ENCODE measurements at regions not wholly inside any gene's neighbourhood (a gene's known extent, or its start where the extent isn't known, plus 50 kb on each side); places are given as distances from the start of the nearest gene placed in this dataset.
A peak's percentile ranks its signal among the peaks of the same experiment; 100 is the strongest.
"Not testable (repeated sequence)": the region's sequence is repeated elsewhere in the genome, so short reads cannot be mapped to it uniquely, and the experiment has no call there.

DNA sequence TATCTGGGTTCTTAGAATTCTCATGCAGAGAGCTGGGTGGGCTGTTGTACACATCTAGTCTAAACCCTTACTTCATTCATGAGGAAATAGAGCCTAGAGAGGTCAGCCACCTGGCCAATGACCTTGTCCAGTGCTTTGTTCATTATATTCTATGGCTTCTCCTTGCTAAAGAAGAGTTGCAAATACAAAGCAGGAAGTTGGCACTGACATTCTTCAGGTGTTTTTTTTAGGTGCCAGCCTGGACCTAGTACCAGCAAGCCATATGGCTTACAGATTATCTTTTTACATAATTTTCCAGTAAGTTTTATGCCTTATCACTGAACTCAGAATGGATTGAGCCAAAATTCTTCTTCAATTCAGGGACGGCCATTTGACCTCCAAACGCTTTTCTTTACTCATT, 54.7 kb upstream of the PGM2 start:
- DNase-seq (ENCODE audit: low spot score), result no peak

DNA sequence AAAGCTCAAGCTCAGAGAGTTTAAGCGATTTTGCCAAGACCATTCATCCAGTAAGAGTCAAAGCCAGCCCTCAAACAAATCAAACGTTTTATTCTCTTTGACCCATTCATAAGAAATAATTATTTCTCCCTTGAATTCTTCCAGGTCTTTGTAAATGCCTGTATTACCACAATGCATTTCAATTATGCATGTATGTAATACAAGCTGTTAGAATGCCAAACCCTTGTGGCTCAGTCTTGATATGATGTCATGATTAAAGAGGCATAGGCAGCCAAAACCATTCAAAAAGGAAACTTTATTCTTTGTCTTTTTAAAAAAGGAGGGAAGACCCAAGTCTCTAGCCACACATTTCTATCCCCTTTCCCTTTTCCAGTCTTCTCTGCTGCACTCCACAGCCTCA, 56.5 kb upstream of the PGM2 start:
- no peak for DNase-seq (ENCODE audit: low spot score)

DNA sequence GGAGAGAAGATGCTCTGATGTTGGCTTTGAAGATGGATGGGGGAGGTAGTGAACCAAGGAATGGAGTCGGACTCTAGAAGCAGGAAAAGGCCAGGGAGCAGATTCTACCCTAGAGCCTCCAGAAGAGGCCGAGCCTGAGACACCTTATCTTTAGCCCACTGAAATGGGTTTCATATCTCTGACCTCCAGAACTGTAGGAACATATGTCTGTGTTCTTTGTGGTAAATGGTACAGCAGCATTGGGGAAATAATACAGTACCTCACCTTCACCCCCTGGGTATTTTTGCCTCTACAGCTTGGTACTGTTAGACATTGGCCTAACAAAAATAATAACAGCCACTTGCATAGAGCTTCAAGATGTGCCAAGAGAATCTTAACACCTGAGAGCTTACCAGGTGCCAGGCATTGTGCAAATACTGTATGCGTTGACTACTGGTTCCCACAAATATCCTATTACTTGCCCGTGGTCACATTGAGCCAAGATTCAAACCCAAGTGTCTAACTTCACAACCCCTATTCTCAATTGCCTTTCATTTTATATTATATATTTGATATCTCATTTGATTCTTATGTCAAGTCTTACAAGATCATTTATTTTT, 57.0 kb upstream of the PGM2 start:
- DNase-seq (ENCODE audit: low spot score), result no peak

DNA sequence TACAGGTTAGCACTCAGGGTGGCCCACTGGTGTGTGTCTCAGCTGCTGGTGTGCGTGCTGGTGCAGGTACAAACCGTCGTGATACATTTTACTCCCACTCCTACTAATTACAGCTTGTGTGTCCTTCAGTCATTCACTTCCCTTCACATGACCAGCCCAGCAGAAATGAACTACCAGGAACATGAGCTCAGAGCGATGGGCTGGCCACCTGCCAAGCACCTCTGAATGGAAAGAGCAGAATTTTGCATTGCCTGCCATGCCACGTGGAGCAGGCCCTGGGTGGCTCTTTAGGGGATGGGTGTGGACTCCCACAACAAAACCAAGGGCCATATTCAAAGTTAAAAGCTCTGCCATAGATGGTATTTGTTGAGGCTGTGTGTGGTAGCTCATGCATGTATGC, 58.9 kb upstream of the PGM2 start:
- DNase-seq (ENCODE audit: low spot score), result peak; percentile 8

DNA sequence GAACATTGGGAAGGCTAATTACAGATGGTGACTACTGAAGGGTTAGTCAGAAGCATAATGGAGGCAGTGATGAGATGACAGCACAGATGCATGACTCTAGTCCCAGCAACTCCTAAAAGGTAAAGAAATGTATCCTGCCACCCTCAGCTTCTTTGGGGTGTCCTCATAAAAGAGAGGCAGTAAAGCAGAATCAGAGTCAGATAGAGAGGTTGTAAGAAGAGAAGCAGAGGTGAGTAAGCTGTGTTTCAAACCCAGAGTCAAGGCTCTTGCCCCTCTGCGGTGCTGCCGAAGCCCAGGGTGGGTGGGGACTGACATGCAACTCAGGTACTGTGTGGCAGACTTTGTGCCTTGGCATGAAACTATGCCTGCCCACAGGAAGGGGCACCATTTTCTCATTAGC, 59.5 kb upstream of the PGM2 start:
- DNase-seq (ENCODE audit: low spot score), result no peak

DNA sequence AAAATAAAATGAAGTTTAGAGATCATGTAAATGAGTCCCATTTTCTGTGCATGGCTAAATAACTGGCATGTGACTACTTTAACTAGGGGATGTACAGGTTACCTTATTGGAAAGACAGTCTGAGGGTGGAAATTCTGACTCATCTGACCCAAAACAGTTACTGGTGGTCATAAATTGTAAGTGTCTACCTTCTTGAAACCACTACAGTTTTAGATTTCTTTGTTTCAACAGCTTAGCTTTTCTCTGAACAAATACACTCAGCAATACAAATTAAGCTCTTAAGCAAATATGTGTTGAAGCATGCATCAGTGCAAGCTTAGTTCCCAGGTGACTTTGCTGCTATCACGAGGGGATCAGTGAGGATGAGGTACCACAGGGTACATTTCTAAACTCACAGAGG, 60.7 kb upstream of the PGM2 start:
- peak; percentile 4 for DNase-seq (ENCODE audit: low spot score)

DNA sequence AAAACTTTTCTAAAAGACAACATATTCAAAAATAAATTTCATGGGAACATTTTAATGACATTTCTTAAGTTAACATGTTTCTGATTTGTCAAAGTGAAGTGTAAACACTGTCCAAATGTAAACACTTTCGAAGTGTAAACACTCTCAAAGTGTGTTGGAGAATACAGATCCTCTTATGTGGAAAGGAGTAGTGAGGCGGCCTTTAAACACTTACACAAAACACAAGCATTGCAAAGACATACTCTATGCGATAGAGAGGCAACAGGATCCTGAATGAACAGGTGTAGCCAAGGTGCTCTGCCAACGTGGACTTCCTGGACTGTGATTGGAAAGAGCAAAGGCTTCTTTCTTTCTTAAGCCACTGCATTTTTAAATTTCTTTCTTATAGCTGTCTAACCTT, 62.7 kb upstream of the PGM2 start:
- no peak for DNase-seq (ENCODE audit: low spot score)

DNA sequence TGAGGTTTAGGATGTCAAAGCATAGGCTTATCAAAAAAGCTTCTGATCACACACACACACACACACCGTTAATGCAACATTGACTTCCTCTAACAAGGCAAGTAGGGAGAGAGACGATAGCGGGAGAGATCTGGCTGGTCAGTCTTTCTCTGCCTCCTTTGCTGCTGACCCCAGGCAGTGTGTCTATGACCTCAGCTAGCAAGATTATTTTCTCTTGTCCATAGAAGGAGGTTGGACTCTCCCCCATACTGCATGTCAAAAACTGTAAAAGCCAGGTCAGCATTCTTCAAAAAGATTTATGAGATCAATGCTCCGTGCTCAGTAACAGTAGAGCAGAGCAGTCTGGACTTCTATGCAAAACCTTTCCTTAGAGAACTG, 63.5 kb upstream of the PGM2 start:
- no peak for DNase-seq (ENCODE audit: low spot score)

DNA sequence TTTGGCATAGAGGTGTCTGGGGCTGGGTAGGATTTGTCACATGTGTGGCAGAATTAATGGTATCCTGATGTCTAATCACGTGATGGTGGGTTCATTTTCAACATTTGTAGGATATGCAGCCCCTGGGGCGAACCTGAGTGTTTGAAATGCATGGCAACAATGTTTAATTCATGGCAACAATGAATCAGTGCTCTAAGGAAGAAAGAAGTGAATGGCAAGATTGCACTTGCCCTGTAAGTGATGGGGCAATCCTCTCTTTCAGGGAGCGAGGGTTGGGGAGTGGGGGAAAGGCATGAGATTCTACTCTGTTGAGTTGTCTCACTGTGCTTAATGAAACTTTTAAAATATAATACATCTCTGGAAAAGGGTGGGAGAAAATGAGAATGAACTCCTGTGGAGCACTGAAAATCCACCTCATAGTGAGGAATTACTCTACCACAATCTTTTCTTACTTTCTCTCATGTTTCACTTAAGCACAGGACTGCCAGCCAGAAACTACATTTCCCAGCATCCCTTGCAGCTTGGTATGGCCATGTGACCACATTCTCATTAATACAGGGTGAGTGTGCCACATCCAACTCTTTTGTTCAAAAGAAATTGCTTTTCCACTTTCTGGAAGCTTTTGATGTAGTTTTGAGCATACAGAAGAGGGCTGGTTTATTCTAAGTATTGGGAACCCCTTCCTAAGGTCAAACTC, 64.0 kb upstream of the PGM2 start:
- peak; percentile 7 for DNase-seq (ENCODE audit: low spot score)

DNA sequence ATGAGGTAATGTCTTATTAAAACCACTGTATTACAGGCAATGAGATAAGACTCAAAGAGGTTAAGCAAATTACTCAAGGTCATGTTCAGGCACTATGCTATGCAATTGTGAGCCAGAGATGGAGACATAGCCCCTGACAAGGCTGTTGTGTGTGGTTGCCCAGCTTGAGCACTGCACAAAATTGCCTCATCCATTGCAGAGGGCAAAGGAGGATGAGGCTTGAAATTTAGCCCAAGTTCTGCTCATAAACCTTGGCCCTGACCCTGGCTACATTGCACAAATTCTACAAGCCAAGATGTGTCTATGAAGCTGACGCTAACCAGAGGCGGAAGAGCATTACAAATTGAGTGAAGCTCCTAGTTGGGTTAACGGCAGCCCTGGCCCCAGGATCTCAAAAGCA, 65.6 kb upstream of the PGM2 start:
- no peak for DNase-seq (ENCODE audit: low spot score)

DNA sequence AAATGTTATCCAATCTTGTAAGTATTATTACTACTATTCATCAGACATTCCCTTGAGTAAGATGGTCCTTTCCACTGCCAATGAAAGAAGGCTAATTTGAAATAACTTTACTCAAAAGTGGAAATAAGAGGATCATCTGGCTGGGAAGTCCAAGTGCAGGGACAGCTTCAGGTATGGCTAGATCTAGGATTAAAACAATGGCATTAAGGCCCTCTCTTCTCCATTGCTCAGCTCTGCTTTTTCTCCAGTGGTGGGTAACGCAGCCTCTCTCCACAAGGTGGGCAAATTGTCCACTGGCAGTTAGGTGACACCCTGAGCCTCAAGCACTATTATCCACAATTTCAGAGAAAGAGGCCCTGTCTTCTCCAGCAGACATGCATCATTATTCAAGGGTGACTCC, 66.7 kb upstream of the PGM2 start:
- no peak for DNase-seq (ENCODE audit: low spot score)

DNA sequence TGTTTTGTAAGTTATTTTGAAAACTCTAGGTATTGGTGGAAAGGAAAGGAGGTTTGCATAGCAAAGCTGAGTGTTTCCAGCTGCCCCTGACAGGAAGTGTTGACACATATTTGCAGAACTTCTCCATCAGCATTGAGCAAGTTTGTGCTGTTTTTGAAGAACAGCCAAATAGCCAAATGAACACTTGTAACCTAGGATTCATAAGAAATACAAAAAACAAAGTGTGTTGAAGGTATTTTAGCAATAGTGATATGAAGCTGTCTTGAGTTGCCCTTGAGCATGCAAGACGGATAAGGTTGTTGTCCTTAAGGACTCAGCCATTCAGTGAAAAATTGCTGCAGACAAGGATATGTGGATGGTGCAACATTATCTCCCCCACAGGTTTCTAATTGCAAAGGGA, 68.3 kb upstream of the PGM2 start:
- DNase-seq (ENCODE audit: low spot score), result no peak

DNA sequence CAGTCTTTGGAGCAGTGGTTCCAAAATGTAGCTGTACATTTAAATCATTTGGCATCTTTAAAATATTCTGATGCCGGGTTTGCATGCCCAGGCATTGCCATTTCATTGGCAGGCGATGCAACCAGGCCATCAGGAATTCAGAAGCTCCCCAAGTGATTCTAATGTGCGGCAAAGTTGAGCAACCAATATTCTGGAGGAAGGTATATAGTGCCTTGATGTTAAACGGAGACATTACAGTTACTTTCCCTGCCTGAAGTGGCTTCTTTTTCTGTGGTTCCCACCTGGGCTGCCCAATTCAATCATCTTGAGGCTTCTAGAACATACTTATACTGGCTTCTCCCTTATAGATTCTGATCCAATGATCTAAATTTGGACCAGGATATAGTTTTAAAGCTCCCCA, 68.7 kb upstream of the PGM2 start:
- no peak for DNase-seq (ENCODE audit: low spot score)

DNA sequence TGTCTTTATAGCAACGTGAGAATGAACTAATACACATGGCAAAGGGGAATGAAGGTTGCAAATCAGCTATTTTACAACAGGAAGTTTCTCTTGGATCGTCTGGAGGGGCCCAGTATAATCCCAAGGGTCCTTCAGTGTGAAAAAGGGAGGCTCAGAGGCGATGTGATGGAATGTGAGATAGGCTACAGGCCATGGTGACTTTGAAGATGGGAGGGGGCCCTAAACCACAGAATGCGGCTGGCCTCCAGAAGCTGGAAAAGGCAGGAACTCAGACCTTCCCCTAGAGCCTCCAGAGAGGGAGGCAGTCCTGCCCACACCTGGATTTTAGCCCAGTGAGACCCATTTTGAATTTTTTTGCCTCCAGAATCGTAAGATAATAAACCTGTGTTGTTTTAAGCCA, 69.4 kb upstream of the PGM2 start:
- DNase-seq (ENCODE audit: low spot score), result no peak

DNA sequence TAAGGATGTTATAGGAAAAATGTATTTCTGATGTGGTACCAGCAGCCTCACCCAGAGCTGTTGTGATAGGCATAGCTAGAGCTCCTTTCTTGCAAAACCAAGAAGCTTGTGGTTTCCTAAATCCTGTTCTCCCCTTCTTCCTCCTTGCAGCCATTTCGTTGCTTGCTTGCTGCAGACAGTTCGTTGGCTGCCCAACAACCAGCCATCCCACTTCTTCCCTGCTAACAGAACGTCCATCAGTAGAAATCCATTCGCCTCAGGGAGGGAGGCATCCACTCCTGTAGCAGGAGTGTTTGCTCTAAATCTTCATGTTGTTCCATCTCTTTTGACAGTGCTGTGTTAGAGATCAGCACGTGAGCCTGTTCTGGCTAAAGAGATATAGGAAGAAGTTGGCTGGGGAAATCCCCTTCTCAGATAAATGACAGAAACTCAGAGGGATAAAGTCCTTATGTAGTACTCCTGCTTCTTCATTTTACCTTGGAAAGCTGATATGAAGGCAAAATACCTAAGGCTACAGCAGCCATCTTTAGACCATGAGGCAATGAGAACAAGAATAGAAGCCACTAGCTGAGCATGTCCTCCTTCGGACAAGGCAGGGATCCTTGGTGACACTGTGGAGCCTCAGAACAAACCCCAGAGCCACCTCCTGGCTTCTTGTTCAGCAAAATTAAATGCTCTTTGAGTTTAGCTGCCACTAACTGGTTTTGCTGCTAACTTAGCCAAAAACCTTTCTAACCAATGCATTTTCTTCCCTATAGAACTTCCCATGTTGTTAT, 68.4 kb upstream of the RELL1 start:
- no peak for DNase-seq (ENCODE audit: low spot score)

DNA sequence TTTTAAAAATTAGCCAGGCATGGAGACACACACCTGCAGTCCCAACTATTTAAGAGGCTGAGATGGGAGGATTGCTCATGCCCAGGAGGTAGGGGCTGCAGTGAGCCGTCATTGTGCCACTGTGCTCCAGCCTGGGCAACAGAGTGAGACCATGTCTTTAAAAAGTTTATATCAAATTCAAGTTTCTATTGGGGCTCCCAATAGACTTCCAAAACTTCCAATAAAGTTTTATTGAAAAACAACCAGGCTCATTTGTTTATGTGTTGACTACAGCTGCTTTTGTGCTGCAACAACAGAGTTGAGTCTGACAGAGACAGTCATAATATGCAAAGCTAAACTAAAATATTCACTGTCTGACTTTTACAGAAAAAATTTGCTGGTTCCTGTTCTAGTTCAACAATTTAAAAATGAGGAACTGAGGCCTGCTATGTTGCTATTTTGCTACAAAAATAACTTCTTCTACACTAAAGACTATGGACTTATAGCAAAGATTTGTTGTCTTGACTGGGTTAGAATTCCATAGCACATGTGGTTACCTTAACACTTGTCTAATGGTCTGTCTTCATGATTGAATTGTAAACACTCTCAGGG, 63.3 kb upstream of the RELL1 start:
- no peak for DNase-seq (ENCODE audit: low spot score)

DNA sequence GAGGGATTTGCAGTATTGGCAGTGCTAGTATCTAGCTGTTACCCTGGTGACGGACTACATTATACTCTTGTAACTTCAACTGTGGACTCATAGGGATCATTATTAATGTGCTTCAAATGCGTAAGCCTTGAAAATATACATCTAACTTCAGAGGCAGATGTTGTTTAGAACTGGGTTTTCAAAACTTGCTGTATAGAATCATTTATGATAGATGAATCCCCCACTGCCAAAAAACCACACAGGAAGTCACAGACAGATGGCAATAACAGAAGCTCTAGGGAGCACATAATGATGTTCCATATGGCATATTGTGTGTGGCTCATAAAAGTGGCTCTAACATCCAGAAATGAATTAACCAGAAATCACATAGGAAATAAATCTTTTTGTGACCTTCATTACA, 62.3 kb upstream of the RELL1 start:
- DNase-seq (ENCODE audit: low spot score), result no peak

DNA sequence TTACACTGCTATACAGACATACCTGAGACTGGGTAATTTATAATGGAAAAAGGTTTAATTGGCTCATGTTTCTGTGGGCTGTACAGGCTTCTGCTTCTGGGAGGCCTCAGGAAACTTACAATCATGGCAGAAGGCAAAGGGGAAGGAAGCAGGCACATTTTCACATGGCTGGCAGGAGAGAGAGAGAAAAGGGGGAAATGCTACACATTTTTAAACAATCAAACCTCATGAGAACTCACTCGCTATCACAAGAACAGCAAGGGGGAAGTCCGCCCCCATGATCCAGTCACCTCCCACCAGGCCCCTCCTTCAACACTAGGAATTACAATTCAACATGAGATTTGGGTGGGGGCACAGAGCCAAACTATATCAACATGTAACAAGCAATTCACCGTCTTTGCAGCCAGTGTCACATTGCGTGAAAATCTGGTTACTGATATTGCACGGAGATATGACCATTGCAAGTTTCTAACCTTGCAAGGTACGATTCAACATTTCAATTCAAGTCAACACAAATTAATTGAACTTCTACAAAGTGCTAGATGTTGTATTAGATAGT, 61.7 kb upstream of the RELL1 start:
- no peak for DNase-seq (ENCODE audit: low spot score)

DNA sequence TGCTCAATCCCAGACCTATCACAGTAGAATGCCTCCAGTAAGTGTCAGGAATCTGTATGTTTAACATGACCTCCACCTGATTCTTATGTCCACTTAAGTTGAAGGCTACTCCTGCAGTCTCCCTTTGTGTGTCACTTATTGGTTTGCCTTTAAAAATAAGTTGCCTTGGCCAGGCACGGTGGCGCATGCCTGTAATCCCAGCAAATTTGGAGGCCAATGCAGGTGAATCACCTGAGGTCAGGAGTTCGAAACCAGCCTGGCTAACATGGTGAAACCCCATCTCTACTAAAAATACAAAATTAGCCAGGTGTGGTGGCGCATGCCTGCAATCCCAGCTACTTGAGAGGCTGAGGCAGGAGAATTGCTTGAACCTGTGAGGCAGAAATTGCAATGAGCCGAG, 60.7 kb upstream of the RELL1 start:
- DNase-seq (ENCODE audit: low spot score), result not testable (repeated sequence)

DNA sequence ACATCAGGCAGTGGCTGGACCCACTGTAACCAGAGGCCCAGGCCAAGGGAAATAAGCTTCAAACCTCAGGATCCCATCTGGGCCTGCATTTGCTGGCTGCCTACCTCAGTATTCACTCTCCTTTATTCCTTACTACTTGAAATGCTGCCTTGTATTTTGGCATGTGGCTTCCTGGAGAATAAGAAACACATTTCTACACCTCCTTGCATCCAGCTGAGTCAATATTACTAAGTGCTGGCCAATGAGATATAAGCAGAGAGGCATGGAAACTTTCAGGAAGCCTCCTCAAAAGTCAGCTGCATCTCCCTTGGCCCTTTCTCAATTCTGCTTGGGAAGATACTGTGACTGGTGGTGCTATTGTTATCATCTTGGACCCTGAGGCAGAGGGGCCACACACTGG, 59.8 kb upstream of the RELL1 start:
- DNase-seq (ENCODE audit: low spot score), result no peak

DNA sequence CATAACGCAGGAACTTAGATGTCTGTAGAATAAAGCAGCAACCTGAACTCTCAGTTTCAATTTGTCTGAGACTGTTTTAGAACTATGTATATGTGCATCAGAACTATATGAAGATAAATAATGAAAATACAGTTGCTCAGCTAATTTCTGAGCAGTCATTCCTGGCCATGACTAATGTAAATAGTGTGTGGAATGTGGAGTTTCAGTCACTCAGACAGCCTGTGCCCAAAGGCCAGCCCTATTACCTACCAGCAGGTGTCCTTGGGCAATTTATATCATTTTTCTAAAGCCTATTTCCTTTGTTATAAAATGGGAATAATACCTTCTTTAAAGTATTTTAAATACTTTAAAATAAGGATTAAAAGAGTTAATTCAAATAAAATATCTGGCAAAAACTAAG, 56.0 kb upstream of the RELL1 start:
- DNase-seq (ENCODE audit: low spot score), result peak; percentile 33

DNA sequence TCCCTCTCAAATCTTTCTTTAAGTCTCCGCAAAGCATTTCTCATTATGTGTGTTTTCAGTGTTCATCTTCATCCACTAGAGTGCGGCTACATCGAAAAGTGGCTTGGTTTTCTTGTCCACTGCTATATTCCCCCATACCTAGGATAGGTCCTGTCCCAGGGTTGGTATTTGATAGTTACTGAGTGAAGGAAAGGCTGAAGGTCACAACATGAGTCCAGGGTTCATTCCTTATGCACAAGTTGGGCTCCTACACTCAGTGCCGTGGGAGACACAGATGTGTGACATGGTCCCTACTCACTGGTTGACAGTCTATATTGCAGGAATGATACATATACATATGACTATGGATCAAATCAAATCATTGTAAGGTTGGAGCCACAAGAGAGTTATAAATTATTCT, 55.4 kb upstream of the RELL1 start:
- DNase-seq (ENCODE audit: low spot score), result no peak

DNA sequence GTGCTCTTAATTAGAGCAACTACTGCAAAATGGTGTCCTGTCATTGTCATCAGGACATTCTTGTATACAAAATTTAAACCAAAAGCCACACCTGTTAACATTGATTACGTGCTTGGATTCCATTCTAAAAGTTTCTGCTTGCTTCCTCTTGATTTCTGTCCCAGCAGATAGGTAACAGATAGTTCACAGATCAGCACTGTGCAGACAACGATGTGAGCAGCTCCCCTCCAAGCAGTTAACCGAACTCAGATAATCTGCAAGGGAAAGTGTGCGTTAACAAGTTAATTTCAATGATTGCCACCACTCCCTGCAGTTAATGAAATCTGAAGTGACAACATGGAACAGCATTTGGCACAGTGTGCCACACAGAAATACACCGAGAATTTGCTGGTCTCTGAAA, 54.4 kb upstream of the RELL1 start:
- DNase-seq (ENCODE audit: low spot score), result no peak

Data from A172 (cell line).